ENCODE measurements at regions not wholly inside any gene's neighbourhood (a gene's known extent, or its start where the extent isn't known, plus 50 kb on each side); places are given as distances from the start of the nearest gene placed in this dataset.

DNA sequence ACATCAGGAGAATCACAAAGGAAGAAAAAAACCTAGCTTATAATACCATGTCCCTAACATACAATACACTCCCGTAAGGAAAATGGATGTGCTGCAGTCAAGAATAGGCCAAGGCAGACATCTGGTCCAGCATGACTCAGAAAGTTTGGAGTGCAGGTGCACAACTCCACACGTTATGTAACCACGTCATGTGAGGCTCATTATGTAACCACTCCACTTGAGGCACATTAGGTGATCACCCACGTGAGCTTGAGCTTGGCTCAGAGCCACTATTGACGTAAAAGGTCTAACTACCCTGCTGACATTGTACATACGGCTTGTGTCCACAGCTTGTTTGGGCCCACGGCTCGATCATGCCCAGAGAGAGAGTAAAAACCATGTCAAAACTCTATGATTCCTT, 99.8 kb upstream of the C1orf21 start:
- H2BK120ac ChIP-seq (replicated peaks; ENCODE audit: low read depth, low read length), result no peak overlapping the region
- no peak overlapping the region for H4K91ac ChIP-seq (replicated peaks; ENCODE audit: insufficient read length, low read length)
- H4K20me1 ChIP-seq (replicated peaks in 1 of 2; ENCODE audit: control insufficient read depth in 1 of 2, insufficient read depth in 2 of 2, low read length in 2 of 2), result no peaks in the 10 kb centered on the region
- DNase-seq (ENCODE audit: low read depth in 1 of 2, low spot score in 2 of 2) (no peak), FAIRE-seq (no peak)
- no peaks in the 10 kb centered on the region for H3K27me3 ChIP-seq (replicated peaks in 1 of 4; ENCODE audit: control insufficient read depth in 3 of 4, extremely low read depth in 1 of 4, insufficient read depth in 3 of 4, low read length in 3 of 4)
- POLR2A ChIA-PET (ENCODE audit: partially characterized antibody), result no interaction called here
- H3K4ac ChIP-seq (replicated peaks; ENCODE audit: insufficient read length, low read depth, low read length), result no peak overlapping the region
- no peaks in the 10 kb centered on the region for H3K4me1 ChIP-seq (replicated peaks in 1 of 4; ENCODE audit: control insufficient read depth in 3 of 4, insufficient read depth in 4 of 4, low read length in 3 of 4)
- no peak overlapping the region for H3K27ac ChIP-seq (ENCODE audit: low read depth, low read length)
- H3K56ac ChIP-seq (replicated peaks; ENCODE audit: insufficient read length, low read depth, low read length), result no peak overlapping the region
- no peak overlapping the region for H2BK15ac ChIP-seq (ENCODE audit: low read length)
- no peak overlapping the region for H2BK20ac ChIP-seq (ENCODE audit: low read length)
- H3K23ac ChIP-seq (ENCODE audit: insufficient read length), result no peak overlapping the region
- no peak overlapping the region for H3K4me3 ChIP-seq (ENCODE audit: extremely low read depth in 1 of 4, insufficient read depth in 2 of 4, low read depth in 3 of 4, low read length in 4 of 4)
- no peak overlapping the region for H2AFZ ChIP-seq (ENCODE audit: low read length)
- CTCF ChIA-PET (ENCODE audit: partially characterized antibody), result interaction anchor here (1.0 to 1.2 kb wide), 2 partner anchors 25 to 65 kb away, joined by 3 read pairs; no protein-coding TSS in a partner anchor
- no peak overlapping the region for H3K18ac ChIP-seq (ENCODE audit: extremely low read depth, low read length)
- no peak overlapping the region for H2BK5ac ChIP-seq (ENCODE audit: low read depth, low read length)
- H4K8ac ChIP-seq (ENCODE audit: extremely low read depth, insufficient read depth, low read length), result no peak overlapping the region
- 91% methylated on average over 8 of the region's 8 CpGs; no CpG with 5 or more reads in 1 of the 2 experiments for WGBS, 2 experiments (ENCODE audit: extremely low coverage in 1 of 2, insufficient coverage in 1 of 2, insufficient read length in 1 of 2, insufficient replicate concordance in 2 of 2, low coverage in 1 of 2, low lambda C conversion rate in 2 of 2, missing lambda C conversion rate in 1 of 2)
- peaks cover 0 to 4% (median 0%) of the 10 kb centered on the region in 4 experiments; a peak in 2 of 8 replicates for H3K36me3 ChIP-seq (ENCODE audit: control insufficient read depth in 2 of 4, insufficient read depth in 4 of 4, low read length in 3 of 4)
- no peaks in the 10 kb centered on the region for H3K79me2 ChIP-seq (ENCODE audit: control insufficient read depth in 1 of 2, insufficient read depth in 2 of 2, low read length in 2 of 2)
- no peak overlapping the region for H2AK5ac ChIP-seq (ENCODE audit: low read depth, low read length)
- H2BK12ac ChIP-seq (ENCODE audit: low read depth, low read length), result no peak overlapping the region
- H3K23me2 ChIP-seq (ENCODE audit: low read depth, low read length), result no peaks in the 10 kb centered on the region
- H3K79me1 ChIP-seq (ENCODE audit: low read depth, low read length), result no peaks in the 10 kb centered on the region
- no peak overlapping the region for H4K5ac ChIP-seq (ENCODE audit: insufficient read length, low read depth, low read length)
- H3K14ac ChIP-seq (ENCODE audit: insufficient read length), result no peak overlapping the region
- H3K4me2 ChIP-seq (ENCODE audit: insufficient read depth in 1 of 2, low read depth in 2 of 2, low read length in 2 of 2), result no peak overlapping the region
- no peak overlapping the region for H3K9ac ChIP-seq (replicated peaks in 1 of 4; ENCODE audit: extremely low read depth in 1 of 4, low read depth in 3 of 4, low read length in 3 of 4)
- H3K9me3 ChIP-seq (ENCODE audit: insufficient read depth in 2 of 2, low read depth in 1 of 2, low read length in 1 of 2), result peaks cover 40 to 51% of the 10 kb centered on the region in 2 experiments
- TF ChIP-seq SIN3A (conservative IDR thresholded peaks at IDR 0.05 in 1 of 2, IDR thresholded peaks at IDR 0.05 in 1 of 2; ENCODE audit: low read depth in 1 of 2, low read length in 2 of 2) (no peak), SIX5 (IDR thresholded peaks at IDR 0.05; ENCODE audit: low read depth, low read length) (no peak), TBP (IDR thresholded peaks at IDR 0.05; ENCODE audit: low read depth, low read length) (no peak), RNF2 (IDR thresholded peaks at IDR 0.05; ENCODE audit: borderline replicate concordance, low read depth, low read length, missing control alignments, poor library complexity, severe bottlenecking) (no peak), RXRA (IDR thresholded peaks at IDR 0.05; ENCODE audit: insufficient read depth, low read depth, low read length) (no peak), PHF8 (conservative IDR thresholded peaks at IDR 0.05; ENCODE audit: low read depth, low read length) (no peak), BACH1 (IDR thresholded peaks at IDR 0.05; ENCODE audit: low read length) (no peak), POLR2A (IDR thresholded peaks at IDR 0.05; ENCODE audit: control extremely low read depth in 1 of 2, low read depth in 2 of 2, low read length in 2 of 2) (no peak), KDM5A (IDR thresholded peaks at IDR 0.05; ENCODE audit: low read length) (no peak), POU5F1 (IDR thresholded peaks at IDR 0.05; ENCODE audit: low read depth, low read length) (no peak), CHD1 (IDR thresholded peaks at IDR 0.05; ENCODE audit: low read depth, low read length) (no peak), POLR2AphosphoS5 (IDR thresholded peaks at IDR 0.05; ENCODE audit: low read depth, low read length) (no peak)
- TF ChIP-seq, protein P1, sequence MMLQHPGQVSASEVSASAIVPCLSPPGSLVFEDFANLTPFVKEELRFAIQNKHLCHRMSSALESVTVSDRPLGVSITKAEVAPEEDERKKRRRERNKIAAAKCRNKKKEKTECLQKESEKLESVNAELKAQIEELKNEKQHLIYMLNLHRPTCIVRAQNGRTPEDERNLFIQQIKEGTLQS (IDR thresholded peaks at IDR 0.05; ENCODE audit: insufficient read depth, low read depth, low read length), result no peak
- TF ChIP-seq, protein P2, sequence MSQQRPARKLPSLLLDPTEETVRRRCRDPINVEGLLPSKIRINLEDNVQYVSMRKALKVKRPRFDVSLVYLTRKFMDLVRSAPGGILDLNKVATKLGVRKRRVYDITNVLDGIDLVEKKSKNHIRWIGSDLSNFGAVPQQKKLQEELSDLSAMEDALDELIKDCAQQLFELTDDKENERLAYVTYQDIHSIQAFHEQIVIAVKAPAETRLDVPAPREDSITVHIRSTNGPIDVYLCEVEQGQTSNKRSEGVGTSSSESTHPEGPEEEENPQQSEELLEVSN (IDR thresholded peaks at IDR 0.05), result no peak
